Neutrophil (primary cell): ENCODE measurements at regions not wholly inside any gene's neighbourhood (a gene's known extent, or its start where the extent isn't known, plus 50 kb on each side); places are given as distances from the start of the nearest gene placed in this dataset.

Experiments
- H3K27ac ChIP-seq: fragments of 200-600 bp; sonication (generic); 2 replicates; pipeline ENCODE4 v1.5.1; 2016; ENCODE audit warnings: mild to moderate bottlenecking, moderate library complexity
- H3K27me3 ChIP-seq: fragments of 200-600 bp; sonication (generic); 2 replicates; pipeline ENCODE4 v1.6.0; 2016; ENCODE audit warnings: mild to moderate bottlenecking
- H3K36me3 ChIP-seq: fragments of 200-600 bp; sonication (generic); 2 replicates; pipeline ENCODE4 v1.5.1; 2017
- H3K4me1 ChIP-seq, 2 experiments: fragments of 200-600 bp in 1 of 2; sonication (generic) in 1 of 2; 1 replicate in 1 of 2; 2 replicates in 1 of 2; pipeline versions ENCODE4 v1.5.1 to v1.6.1; 2013 to 2016; ENCODE audit warnings: low read depth in 1 of 2, low read length in 1 of 2, mild to moderate bottlenecking in 1 of 2, moderate library complexity in 1 of 2; ENCODE audit not compliant: control insufficient read depth in 1 of 2, insufficient read depth in 1 of 2
- H3K4me3 ChIP-seq, 2 experiments: fragments of 200-600 bp in 1 of 2; sonication (generic) in 1 of 2; 1 replicate in 1 of 2; 2 replicates in 1 of 2; pipeline ENCODE4 v1.5.1; 2013 to 2016; ENCODE audit warnings: low read depth in 1 of 2, low read length in 1 of 2, mild to moderate bottlenecking in 1 of 2, moderate library complexity in 1 of 2
- H3K9me3 ChIP-seq: fragments of 200-600 bp; sonication (generic); 2 replicates; pipeline ENCODE4 v1.5.1; 2016
- TF ChIP-seq, protein P1 (sequence below): fragments of 200-600 bp; sonication (generic); IDR thresholded peaks from 2 replicates; pipeline ENCODE4 v1.5.1; 2016; ENCODE audit warnings: antibody characterized with exemption

DNA sequence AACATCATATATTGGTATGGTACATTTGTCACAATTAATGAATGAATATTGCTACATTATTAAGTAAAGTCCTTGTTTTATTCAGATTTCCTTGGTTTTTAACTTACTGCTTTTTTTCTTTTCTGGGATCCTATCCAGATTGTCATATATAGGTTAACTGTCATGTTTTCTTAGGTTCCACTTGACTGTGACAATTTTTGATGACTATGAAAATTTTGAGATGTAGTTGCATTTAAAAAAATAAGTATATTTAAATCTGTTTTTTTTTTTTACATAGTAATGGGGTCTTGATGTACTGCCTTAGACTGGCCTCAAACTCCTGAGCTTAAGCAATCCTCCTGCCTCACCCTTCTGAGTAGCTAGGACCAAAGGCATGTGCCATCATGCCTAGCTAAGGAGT is 76.8 kb downstream of the ATP6V1G3 start:
- H3K4me1 ChIP-seq, result no peaks in the 10 kb centered on the region

DNA sequence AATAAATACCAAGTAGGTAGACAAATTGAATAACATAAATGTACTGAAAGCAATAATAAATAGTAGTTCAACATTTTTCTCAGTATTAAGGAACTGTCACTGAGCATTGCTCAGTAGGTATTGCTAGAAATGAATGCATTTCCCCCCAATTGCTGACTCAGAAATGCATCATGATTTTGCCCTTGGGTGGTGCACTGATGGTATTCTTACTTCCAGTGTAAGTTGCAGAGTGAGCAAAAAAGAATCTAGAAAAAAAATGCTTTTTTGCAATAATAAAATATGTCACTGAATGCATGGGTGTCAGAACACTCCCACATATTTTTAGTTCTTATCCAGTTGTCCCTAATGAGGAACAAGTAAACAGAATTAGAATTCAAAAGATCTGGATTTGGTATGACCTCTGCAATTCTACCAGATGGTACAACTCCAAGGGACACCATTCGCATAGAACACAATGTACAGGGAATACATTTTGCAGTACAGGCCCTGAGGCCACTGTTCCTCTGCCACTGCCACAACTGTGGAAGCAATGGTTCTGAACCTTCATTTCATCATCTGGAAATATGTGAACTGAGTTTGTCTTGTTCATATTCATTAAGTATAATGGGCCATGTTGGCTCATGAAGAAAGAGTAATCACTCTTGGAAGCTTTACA is 78.0 kb downstream of the ATP6V1G3 start:
- Histone ChIP-seq H3K27me3 (no peaks in the 10 kb centered on the region), H3K4me3 (no peak overlapping the region), H3K4me1 (no peaks in the 10 kb centered on the region), H3K27ac (no peak overlapping the region), H3K9me3 (no peaks in the 10 kb centered on the region), H3K36me3 (no peaks in the 10 kb centered on the region)
- TF ChIP-seq, protein P1, sequence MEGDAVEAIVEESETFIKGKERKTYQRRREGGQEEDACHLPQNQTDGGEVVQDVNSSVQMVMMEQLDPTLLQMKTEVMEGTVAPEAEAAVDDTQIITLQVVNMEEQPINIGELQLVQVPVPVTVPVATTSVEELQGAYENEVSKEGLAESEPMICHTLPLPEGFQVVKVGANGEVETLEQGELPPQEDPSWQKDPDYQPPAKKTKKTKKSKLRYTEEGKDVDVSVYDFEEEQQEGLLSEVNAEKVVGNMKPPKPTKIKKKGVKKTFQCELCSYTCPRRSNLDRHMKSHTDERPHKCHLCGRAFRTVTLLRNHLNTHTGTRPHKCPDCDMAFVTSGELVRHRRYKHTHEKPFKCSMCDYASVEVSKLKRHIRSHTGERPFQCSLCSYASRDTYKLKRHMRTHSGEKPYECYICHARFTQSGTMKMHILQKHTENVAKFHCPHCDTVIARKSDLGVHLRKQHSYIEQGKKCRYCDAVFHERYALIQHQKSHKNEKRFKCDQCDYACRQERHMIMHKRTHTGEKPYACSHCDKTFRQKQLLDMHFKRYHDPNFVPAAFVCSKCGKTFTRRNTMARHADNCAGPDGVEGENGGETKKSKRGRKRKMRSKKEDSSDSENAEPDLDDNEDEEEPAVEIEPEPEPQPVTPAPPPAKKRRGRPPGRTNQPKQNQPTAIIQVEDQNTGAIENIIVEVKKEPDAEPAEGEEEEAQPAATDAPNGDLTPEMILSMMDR, result no peak

More for the DNA sequence above, 76.8 kb downstream of the ATP6V1G3 start:
- no peaks in the 10 kb centered on the region for H3K27me3 ChIP-seq
- H3K4me3 ChIP-seq, result no peak overlapping the region
- H3K27ac ChIP-seq, result no peak overlapping the region
- H3K9me3 ChIP-seq, result no peaks in the 10 kb centered on the region
- H3K36me3 ChIP-seq, result no peaks in the 10 kb centered on the region
- TF ChIP-seq, protein P1, result no peak

DNA sequence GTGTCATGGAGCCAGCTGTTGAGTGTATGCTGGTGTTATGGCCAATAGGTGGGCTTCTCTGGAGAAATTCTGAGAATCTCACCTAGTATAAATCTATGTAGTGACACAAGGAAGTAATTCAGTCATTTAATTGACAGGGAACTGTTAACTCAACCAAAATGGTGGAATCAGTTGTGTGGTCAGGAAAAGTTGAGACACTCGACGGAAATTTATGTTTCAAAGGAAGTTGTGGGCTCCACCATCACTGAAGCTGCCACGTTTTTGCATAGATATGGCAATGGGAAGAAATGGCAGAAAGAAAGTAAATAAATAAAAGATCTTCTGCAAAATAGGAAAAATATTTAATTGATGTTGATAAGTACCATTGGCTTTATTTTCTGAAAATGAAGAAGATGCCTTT is 84.5 kb downstream of the ATP6V1G3 start:
- no peaks in the 10 kb centered on the region for H3K9me3 ChIP-seq
- no peak overlapping the region for H3K27ac ChIP-seq
- H3K4me1 ChIP-seq, result no peaks in the 10 kb centered on the region
- TF ChIP-seq, protein P1, result no peak
- no peaks in the 10 kb centered on the region for H3K27me3 ChIP-seq
- no peaks in the 10 kb centered on the region for H3K36me3 ChIP-seq
- H3K4me3 ChIP-seq, result no peak overlapping the region

DNA sequence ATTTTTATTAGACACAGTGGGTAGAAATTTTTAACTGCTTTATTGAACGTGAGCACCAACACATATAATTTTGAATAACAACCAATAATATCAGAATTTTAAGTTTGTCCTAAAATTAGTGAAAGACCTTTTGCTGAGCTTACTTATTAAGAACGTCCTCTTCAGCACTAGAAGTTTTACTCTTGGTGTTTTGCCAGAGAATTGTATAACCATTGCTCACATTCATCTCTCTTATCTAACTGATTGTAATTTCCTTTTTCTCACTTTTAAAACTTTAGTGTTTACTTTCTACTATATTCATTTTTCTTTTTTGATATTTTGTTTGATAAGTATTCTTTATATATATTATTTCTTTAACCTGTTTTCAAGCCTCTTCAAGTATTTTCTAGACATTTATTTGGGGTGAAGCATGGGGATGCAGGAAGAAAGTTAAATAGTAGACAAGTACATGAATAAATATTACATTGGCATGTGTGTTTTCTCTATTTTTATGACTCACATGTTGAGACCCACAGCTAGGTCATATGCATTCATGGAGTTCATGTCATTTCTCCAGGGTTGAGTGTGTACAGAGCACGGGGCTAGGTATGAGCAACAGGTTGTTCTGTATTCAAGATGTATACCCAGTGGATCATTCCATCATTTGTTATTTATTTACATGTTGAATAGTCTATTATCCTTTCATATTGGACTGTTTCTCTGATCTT is 90.6 kb downstream of the ATP6V1G3 start:
- Histone ChIP-seq H3K9me3 (no peaks in the 10 kb centered on the region), H3K27me3 (no peaks in the 10 kb centered on the region), H3K27ac (no peak overlapping the region), H3K36me3 (no peaks in the 10 kb centered on the region), H3K4me1 (no peaks in the 10 kb centered on the region), H3K4me3 (no peak overlapping the region)
- TF ChIP-seq, protein P1, result no peak

DNA sequence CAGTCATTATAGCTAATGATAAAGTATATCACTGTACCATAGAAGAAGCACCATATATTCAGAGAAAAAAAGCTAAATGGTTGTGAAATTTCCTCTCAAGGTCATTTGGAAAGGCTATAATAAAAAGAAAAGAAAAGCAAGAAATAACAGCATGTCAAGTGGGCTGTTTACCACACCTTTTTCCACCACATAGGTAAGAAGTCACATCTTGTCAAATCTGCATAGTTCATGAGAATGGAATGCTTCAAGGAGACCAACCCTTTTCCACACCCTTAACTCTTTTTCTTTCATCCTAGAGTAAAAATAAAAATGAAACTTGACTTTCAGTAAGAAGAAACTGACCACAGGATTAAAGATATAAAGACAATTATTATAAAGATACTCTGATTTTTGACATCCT is 91.2 kb downstream of the ATP6V1G3 start:
- TF ChIP-seq, protein P1, result no peak
- H3K9me3 ChIP-seq, result no peaks in the 10 kb centered on the region
- no peaks in the 10 kb centered on the region for H3K4me1 ChIP-seq
- H3K27ac ChIP-seq, result no peak overlapping the region
- no peaks in the 10 kb centered on the region for H3K27me3 ChIP-seq
- no peaks in the 10 kb centered on the region for H3K36me3 ChIP-seq
- H3K4me3 ChIP-seq, result no peak overlapping the region
